ENCODE measurements at regions not wholly inside any gene's neighbourhood (a gene's known extent, or its start where the extent isn't known, plus 50 kb on each side); places are given as distances from the start of the nearest gene placed in this dataset.

GRCh38 chr1:25080294-25081209 is 150.5 kb upstream of the RUNX3 start:
- no peak overlapping the region for H3K27ac ChIP-seq (ENCODE audit: low read length)

GRCh38 chr1:25079048-25079447 is 149.0 kb upstream of the RUNX3 start:
- Histone ChIP-seq H3K27ac (ENCODE audit: low read length) (no peak overlapping the region), H2AFZ (ENCODE audit: low read depth, low read length) (no peak overlapping the region), H3K4me3 (ENCODE audit: low read length) (no peak overlapping the region), H3K27me3 (ENCODE audit: insufficient read depth, low read depth, low read length) (no peaks in the 10 kb centered on the region), H3K9me3 (ENCODE audit: low read length) (peaks cover 4% of the 10 kb centered on the region), H3K4me2 (ENCODE audit: low read length) (no peak overlapping the region), H3K9me2 (ENCODE audit: insufficient read depth, low read length) (no peaks in the 10 kb centered on the region), H3K36me3 (ENCODE audit: insufficient read depth, low read length) (no peaks in the 10 kb centered on the region), H3K79me2 (replicated peaks; ENCODE audit: insufficient read depth, low read length) (no peaks in the 10 kb centered on the region), H3F3A (ENCODE audit: insufficient read depth, low read length, poor library complexity, severe bottlenecking) (no peaks in the 10 kb centered on the region), H3K9ac (ENCODE audit: low read length) (no peak overlapping the region), H4K20me1 (ENCODE audit: insufficient read depth) (no peaks in the 10 kb centered on the region)
- TF ChIP-seq EP300 (conservative IDR thresholded peaks at IDR 0.05; ENCODE audit: poor library complexity, severe bottlenecking) (no peak), EZH2 (IDR thresholded peaks at IDR 0.05; ENCODE audit: borderline replicate concordance, insufficient read depth, low read length, poor library complexity, severe bottlenecking) (no peak), TAF1 (IDR thresholded peaks at IDR 0.05; ENCODE audit: low read depth) (no peak), SMC3 (conservative IDR thresholded peaks at IDR 0.05; ENCODE audit: poor library complexity) (no peak), REST (IDR thresholded peaks at IDR 0.05; ENCODE audit: borderline replicate concordance) (no peak), RAD21 (conservative IDR thresholded peaks at IDR 0.05) (no peak), CTCF (IDR thresholded peaks at IDR 0.05; ENCODE audit: poor library complexity, severe bottlenecking) (no peak), MXI1 (conservative IDR thresholded peaks at IDR 0.05; ENCODE audit: poor library complexity, severe bottlenecking) (no peak), POLR2AphosphoS5 (IDR thresholded peaks at IDR 0.05) (no peak)

More at GRCh38 chr1:25080294-25081209, 150.5 kb upstream of the RUNX3 start:
- no peaks in the 10 kb centered on the region for H3F3A ChIP-seq (ENCODE audit: insufficient read depth, low read length, poor library complexity, severe bottlenecking)
- H3K4me3 ChIP-seq (ENCODE audit: low read length), result no peak overlapping the region
- H2AFZ ChIP-seq (ENCODE audit: low read depth, low read length), result no peak overlapping the region
- no peak overlapping the region for H3K9ac ChIP-seq (ENCODE audit: low read length)
- H3K9me3 ChIP-seq (ENCODE audit: low read length), result peaks cover 4% of the 10 kb centered on the region
- no peaks in the 10 kb centered on the region for H4K20me1 ChIP-seq (ENCODE audit: insufficient read depth)
- no peaks in the 10 kb centered on the region for H3K36me3 ChIP-seq (ENCODE audit: insufficient read depth, low read length)
- H3K9me2 ChIP-seq (ENCODE audit: insufficient read depth, low read length), result no peaks in the 10 kb centered on the region
- no peaks in the 10 kb centered on the region for H3K27me3 ChIP-seq (ENCODE audit: insufficient read depth, low read depth, low read length)
- no peaks in the 10 kb centered on the region for H3K79me2 ChIP-seq (replicated peaks; ENCODE audit: insufficient read depth, low read length)
- no peak overlapping the region for H3K4me2 ChIP-seq (ENCODE audit: low read length)
- TF ChIP-seq TAF1 (IDR thresholded peaks at IDR 0.05; ENCODE audit: low read depth), result no peak
- no peak for TF ChIP-seq REST (IDR thresholded peaks at IDR 0.05; ENCODE audit: borderline replicate concordance)
